Tibial artery (tissue), 4 donors: ENCODE measurements at regions not wholly inside any gene's neighbourhood (a gene's known extent, or its start where the extent isn't known, plus 50 kb on each side); places are given as distances from the start of the nearest gene placed in this dataset.
"Not testable (repeated sequence)": the region's sequence is repeated elsewhere in the genome, so short reads cannot be mapped to it uniquely, and the experiment has no call there.

Experiments used
- DNase-seq, 2 donors: peaks; one replicate each; pipeline ENCODE4 v3.0.0-alpha.2; 2019
- H3K27ac ChIP-seq, 2 donors: fragments of 200-600 bp; sonication (generic) in 1 of 2; 1 replicate in 1 of 2; 2 replicates in 1 of 2; pipeline ENCODE4 v1.5.1; 2018 to 2019; ENCODE audit warnings: mild to moderate bottlenecking in 1 of 2
- H3K27me3 ChIP-seq, 2 donors: fragments of 200-600 bp; sonication (generic) in 1 of 2; one replicate each; pipeline versions ENCODE4 v1.5.1 to v1.6.0; 2016 to 2019
- H3K36me3 ChIP-seq, 3 donors: fragments of 200-600 bp; sonication (generic) in 2 of 3; one replicate each; pipeline ENCODE4 v1.5.1; 2016 to 2019; ENCODE audit warnings: mild to moderate bottlenecking in 2 of 3
- H3K4me1 ChIP-seq, 4 donors: fragments of 200-600 bp; sonication (generic) in 2 of 4; 1 replicate in 3 of 4; 2 replicates in 1 of 4; pipeline ENCODE4 v1.5.1; 2016 to 2019
- H3K4me3 ChIP-seq, 2 donors: fragments of 200-600 bp; sonication (generic) in 1 of 2; 1 replicate in 1 of 2; 2 replicates in 1 of 2; pipeline ENCODE4 v1.5.1; 2018 to 2019; ENCODE audit warnings: mild to moderate bottlenecking in 2 of 2
- H3K9me3 ChIP-seq, 3 donors: fragments of 200-600 bp; sonication (generic) in 1 of 3; one replicate each; pipeline ENCODE4 v1.5.1; 2016 to 2019
- CTCF ChIP-seq, 2 experiments: fragments of 200-600 bp in 1 of 2; fragments of 450-650 bp in 1 of 2; IDR thresholded peaks; one replicate each; pipeline ENCODE4 v1.5.1; 2017 to 2019; ENCODE audit warnings: antibody characterized with exemption in 2 of 2, mild to moderate bottlenecking in 1 of 2, moderate library complexity in 1 of 2
- intact Hi-C: fragments of 100-400 bp; cut with DNase I; formaldehyde crosslinking; loops from one replicate; pipeline ENCODE4 v1.15.0; 2023; ENCODE audit warnings: low total_unique reads

GRCh38 chr21:9730866-9731265 lies 790.5 kb upstream of the TPTE start:
- H3K27me3 ChIP-seq: no peaks in the 10 kb centered on the region
- H3K4me3 ChIP-seq: no peak overlapping the region
- intact Hi-C loops: no loop called here
- TF ChIP-seq CTCF (IDR thresholded peaks at IDR 0.05): no peak
- H3K36me3 ChIP-seq: no peaks in the 10 kb centered on the region
- no peaks in the 10 kb centered on the region for H3K4me1 ChIP-seq
- no peak for DNase-seq
- H3K9me3 ChIP-seq: peaks cover 0 to 17% (median 0%) of the 10 kb centered on the region in 3 donors
- no peak overlapping the region for H3K27ac ChIP-seq

- H3K27me3 ChIP-seq, intact Hi-C loops, H3K4me3 ChIP-seq, H3K36me3 ChIP-seq, DNase-seq, H3K4me1 ChIP-seq, H3K27ac ChIP-seq: not testable (repeated sequence)
- H3K9me3 ChIP-seq: peaks cover 0 to 20% (median under 1%) of the 10 kb centered on the region in 3 donors
These were observed 790.1 kb upstream of the TPTE start for GRCh38 chr21:9731317-9731716.

- H3K27me3 ChIP-seq, intact Hi-C loops, H3K27ac ChIP-seq, H3K4me1 ChIP-seq, H3K36me3 ChIP-seq, DNase-seq, H3K4me3 ChIP-seq: not testable (repeated sequence)
- H3K9me3 ChIP-seq: peaks cover 0 to 32% (median 4%) of the 10 kb centered on the region in 3 donors
These were observed 788.8 kb upstream of the TPTE start for GRCh38 chr21:9732605-9733004.

- H3K4me1 ChIP-seq, H3K4me3 ChIP-seq, H3K27me3 ChIP-seq, intact Hi-C loops, H3K36me3 ChIP-seq, H3K27ac ChIP-seq, DNase-seq: not testable (repeated sequence)
- H3K9me3 ChIP-seq: peaks cover 0 to 32% (median 4%) of the 10 kb centered on the region in 3 donors
These were observed 787.4 kb upstream of the TPTE start for GRCh38 chr21:9733761-9734558.

GRCh38 chr21:9735421-9735961 lies 785.9 kb upstream of the TPTE start:
- Histone ChIP-seq H3K9me3 (peaks cover 0 to 32% (median 4%) of the 10 kb centered on the region in 3 donors), H3K27ac (no peak overlapping the region), H3K27me3 (no peaks in the 10 kb centered on the region), H3K36me3 (no peaks in the 10 kb centered on the region), H3K4me1 (no peaks in the 10 kb centered on the region), H3K4me3 (no peak overlapping the region)
- no peak for DNase-seq
- intact Hi-C loops: no loop called here
- no peak for TF ChIP-seq CTCF (IDR thresholded peaks at IDR 0.05)

GRCh38 chr21:9737301-9737700 lies 784.1 kb upstream of the TPTE start:
- intact Hi-C loops, H3K36me3 ChIP-seq, H3K4me1 ChIP-seq, H3K4me3 ChIP-seq, DNase-seq, H3K27ac ChIP-seq, H3K27me3 ChIP-seq: not testable (repeated sequence)
- H3K9me3 ChIP-seq: peaks cover 0 to 32% (median 4%) of the 10 kb centered on the region in 3 donors

GRCh38 chr21:9737871-9738515 lies 783.4 kb upstream of the TPTE start:
- intact Hi-C loops, H3K4me1 ChIP-seq, H3K36me3 ChIP-seq, H3K27ac ChIP-seq, H3K4me3 ChIP-seq, DNase-seq, H3K27me3 ChIP-seq: not testable (repeated sequence)
- peaks cover 0 to 32% (median 4%) of the 10 kb centered on the region in 3 donors for H3K9me3 ChIP-seq

GRCh38 chr21:9738527-9738926 lies 782.9 kb upstream of the TPTE start:
- Histone ChIP-seq H3K9me3 (peaks cover 0 to 32% (median 4%) of the 10 kb centered on the region in 3 donors), H3K4me1 (no peaks in the 10 kb centered on the region), H3K27me3 (no peaks in the 10 kb centered on the region), H3K27ac (no peak overlapping the region), H3K36me3 (no peaks in the 10 kb centered on the region), H3K4me3 (no peak overlapping the region)
- DNase-seq: no peak
- TF ChIP-seq CTCF (IDR thresholded peaks at IDR 0.05): no peak
- intact Hi-C loops: no loop called here
